CD14-positive monocyte (primary cell): ENCODE measurements at regions not wholly inside any gene's neighbourhood (a gene's known extent, or its start where the extent isn't known, plus 50 kb on each side); places are given as distances from the start of the nearest gene placed in this dataset.

Experiments used
- DNase-seq, 3 donors: peaks; one replicate each; pipeline ENCODE4 v3.0.0-alpha.2; 2011 to 2022
- H2AFZ ChIP-seq: 2 replicates; pipeline ENCODE4 v1.6.0; 2012; ENCODE audit warnings: mild to moderate bottlenecking, low read depth, low read length, inconsistent platforms; ENCODE audit not compliant: insufficient read depth, poor library complexity, severe bottlenecking
- H3K27ac ChIP-seq, 2 donors: 1 replicate in 1 of 2; 2 replicates in 1 of 2; pipeline ENCODE4 v1.5.1; 2012 to 2013; ENCODE audit warnings: low read length in 2 of 2, control low read depth in 1 of 2, inconsistent platforms in 1 of 2, low read depth in 1 of 2, mild to moderate bottlenecking in 1 of 2
- H3K27me3 ChIP-seq, 2 donors: one replicate each; pipeline versions ENCODE4 v1.6.0 to v1.6.1; 2011 to 2013; ENCODE audit warnings: low read length in 2 of 2; ENCODE audit not compliant: control insufficient read depth in 2 of 2, insufficient read depth in 2 of 2
- H3K36me3 ChIP-seq, 2 donors: replicated peaks in 1 of 2; 1 replicate in 1 of 2; 2 replicates in 1 of 2; pipeline versions ENCODE4 v1.5.1 to v1.6.1; 2012 to 2013; ENCODE audit warnings: low read length in 2 of 2, control low read depth in 1 of 2, inconsistent platforms in 1 of 2, mild to moderate bottlenecking in 1 of 2; ENCODE audit not compliant: insufficient read depth in 2 of 2, control insufficient read depth in 1 of 2
- H3K4me1 ChIP-seq, 2 donors: 1 replicate in 1 of 2; 2 replicates in 1 of 2; pipeline versions ENCODE4 v1.5.1 to v1.6.1; 2012 to 2013; ENCODE audit warnings: low read length in 2 of 2, control low read depth in 1 of 2, inconsistent platforms in 1 of 2, mild to moderate bottlenecking in 1 of 2, moderate library complexity in 1 of 2; ENCODE audit not compliant: insufficient read depth in 2 of 2, control insufficient read depth in 1 of 2
- H3K4me2 ChIP-seq: replicated peaks from 2 replicates; pipeline ENCODE3; 2012; ENCODE audit warnings: low read length, moderate library complexity, mild to moderate bottlenecking; ENCODE audit not compliant: poor library complexity, severe bottlenecking; ENCODE audit errors: extremely low read depth
- H3K4me3 ChIP-seq, 3 experiments: fragments of 200-600 bp in 1 of 3; sonication (generic) in 1 of 3; replicated peaks in 1 of 3; 1 replicate in 2 of 3; 2 replicates in 1 of 3; pipeline ENCODE4 v1.5.1; 2011 to 2013; ENCODE audit warnings: low read length in 3 of 3, mild to moderate bottlenecking in 3 of 3, control low read depth in 2 of 3, low read depth in 2 of 3, inconsistent platforms in 1 of 3, moderate library complexity in 1 of 3
- H3K79me2 ChIP-seq: 2 replicates; pipeline ENCODE4 v1.6.0; 2012; ENCODE audit warnings: mild to moderate bottlenecking, control low read depth, inconsistent platforms, low read length, moderate library complexity; ENCODE audit not compliant: insufficient read depth
- H3K9ac ChIP-seq: 2 replicates; pipeline ENCODE4 v1.6.0; 2017; ENCODE audit warnings: low read length, mild to moderate bottlenecking; ENCODE audit not compliant: insufficient read depth, poor library complexity, severe bottlenecking
- H3K9me3 ChIP-seq, 2 donors: replicated peaks in 1 of 2; 1 replicate in 1 of 2; 2 replicates in 1 of 2; pipeline versions ENCODE4 v1.5.1 to v1.6.1; 2012 to 2013; ENCODE audit warnings: low read length in 2 of 2, control low read depth in 1 of 2; ENCODE audit not compliant: control insufficient read depth in 1 of 2, insufficient read depth in 1 of 2
- H4K20me1 ChIP-seq: 2 replicates; pipeline ENCODE4 v1.6.0; 2012; ENCODE audit warnings: mild to moderate bottlenecking, low read length, control low read depth, moderate library complexity; ENCODE audit not compliant: insufficient read depth
- H3K27ac Mint-ChIP-seq, 7 donors: one replicate each; pipeline ENCODE4 v1.8.0; 2020; ENCODE audit warnings: mild to moderate bottlenecking in 7 of 7, mixed read lengths in 7 of 7, moderate library complexity in 6 of 7, inconsistent platforms in 2 of 7
- H3K27me3 Mint-ChIP-seq, 3 donors: one replicate each; pipeline ENCODE4 v1.8.0; 2021 to 2022; ENCODE audit warnings: low read depth in 3 of 3, mild to moderate bottlenecking in 3 of 3, mixed read lengths in 3 of 3, moderate library complexity in 3 of 3, inconsistent platforms in 1 of 3
- H3K36me3 Mint-ChIP-seq, 2 donors: one replicate each; pipeline ENCODE4 v1.8.0; 2020; ENCODE audit warnings: mixed read lengths in 2 of 2, inconsistent platforms in 1 of 2, mild to moderate bottlenecking in 1 of 2
- H3K4me1 Mint-ChIP-seq: one replicate; pipeline ENCODE4 v1.8.0; 2020; ENCODE audit warnings: mild to moderate bottlenecking, mixed read lengths
- H3K4me3 Mint-ChIP-seq, 2 donors: one replicate each; pipeline ENCODE4 v1.8.0; 2020; ENCODE audit warnings: mild to moderate bottlenecking in 2 of 2, mixed read lengths in 2 of 2, moderate library complexity in 1 of 2
- H3K9me3 Mint-ChIP-seq, 7 donors: one replicate each; pipeline ENCODE4 v1.8.0; 2020 to 2022; ENCODE audit warnings: mixed read lengths in 7 of 7, mild to moderate bottlenecking in 6 of 7, moderate library complexity in 6 of 7, inconsistent platforms in 2 of 7
- WGBS: methylation state at CpG from one replicate; pipeline ENCODE4 v1.1.5; 2013; ENCODE audit warnings: missing lambda C conversion rate; ENCODE audit not compliant: insufficient coverage; 5-methylcytosine and 5-hydroxymethylcytosine counted together
- intact Hi-C, 2 donors: fragments of 100-400 bp; cut with micrococcal nuclease; formaldehyde crosslinking; loops; one replicate each; pipeline versions ENCODE4 v1.15.0 to v1.15.1; 2023
- TF ChIP-seq, protein P1 (sequence below): fragments of 200-600 bp; IDR thresholded peaks from one replicate; pipeline ENCODE4 v1.8.0; 2022; ENCODE audit warnings: antibody characterized with exemption, mild to moderate bottlenecking

- TF ChIP-seq, protein P1, sequence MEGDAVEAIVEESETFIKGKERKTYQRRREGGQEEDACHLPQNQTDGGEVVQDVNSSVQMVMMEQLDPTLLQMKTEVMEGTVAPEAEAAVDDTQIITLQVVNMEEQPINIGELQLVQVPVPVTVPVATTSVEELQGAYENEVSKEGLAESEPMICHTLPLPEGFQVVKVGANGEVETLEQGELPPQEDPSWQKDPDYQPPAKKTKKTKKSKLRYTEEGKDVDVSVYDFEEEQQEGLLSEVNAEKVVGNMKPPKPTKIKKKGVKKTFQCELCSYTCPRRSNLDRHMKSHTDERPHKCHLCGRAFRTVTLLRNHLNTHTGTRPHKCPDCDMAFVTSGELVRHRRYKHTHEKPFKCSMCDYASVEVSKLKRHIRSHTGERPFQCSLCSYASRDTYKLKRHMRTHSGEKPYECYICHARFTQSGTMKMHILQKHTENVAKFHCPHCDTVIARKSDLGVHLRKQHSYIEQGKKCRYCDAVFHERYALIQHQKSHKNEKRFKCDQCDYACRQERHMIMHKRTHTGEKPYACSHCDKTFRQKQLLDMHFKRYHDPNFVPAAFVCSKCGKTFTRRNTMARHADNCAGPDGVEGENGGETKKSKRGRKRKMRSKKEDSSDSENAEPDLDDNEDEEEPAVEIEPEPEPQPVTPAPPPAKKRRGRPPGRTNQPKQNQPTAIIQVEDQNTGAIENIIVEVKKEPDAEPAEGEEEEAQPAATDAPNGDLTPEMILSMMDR = no peak
- H4K20me1 ChIP-seq = no peaks in the 10 kb centered on the region
- no CpG with 5 or more reads among the region's 2 CpGs for WGBS
- no peaks in the 10 kb centered on the region for H3K4me1 ChIP-seq
- no peak overlapping the region for H3K27ac Mint-ChIP-seq
- H3K27me3 Mint-ChIP-seq = peaks cover 1 to 4% (median 2%) of the 10 kb centered on the region in 3 donors
- H3K4me2 ChIP-seq = no peak overlapping the region
- no peaks in the 10 kb centered on the region for H3K9me3 ChIP-seq
- no peak overlapping the region for H3K9ac ChIP-seq
- H3K4me3 Mint-ChIP-seq = no peak overlapping the region
- no peaks in the 10 kb centered on the region for H3K4me1 Mint-ChIP-seq
- no peak for DNase-seq
- intact Hi-C loops = no loop called here
- H3K36me3 ChIP-seq = no peaks in the 10 kb centered on the region
- no peak overlapping the region for H3K27ac ChIP-seq
- H3K79me2 ChIP-seq = no peaks in the 10 kb centered on the region
- no peak overlapping the region for H3K4me3 ChIP-seq
- H3K36me3 Mint-ChIP-seq = no peaks in the 10 kb centered on the region
- H3K9me3 Mint-ChIP-seq = peaks cover 0 to 2% (median 0%) of the 10 kb centered on the region in 7 donors
- no peaks in the 10 kb centered on the region for H3K27me3 ChIP-seq
- H2AFZ ChIP-seq = no peak overlapping the region
Observed at GRCh38 chr13:33578786-33579185, 239.2 kb upstream of the RFC3 start.

GRCh38 chr13:33582121-33582520 lies 235.8 kb upstream of the RFC3 start:
- Histone ChIP-seq H2AFZ (no peak overlapping the region), H4K20me1 (no peaks in the 10 kb centered on the region), H3K9me3 (no peaks in the 10 kb centered on the region), H3K4me1 (no peaks in the 10 kb centered on the region), H3K36me3 (no peaks in the 10 kb centered on the region), H3K27ac (no peak overlapping the region), H3K4me3 (no peak overlapping the region), H3K79me2 (no peaks in the 10 kb centered on the region), H3K9ac (no peak overlapping the region), H3K4me2 (no peak overlapping the region), H3K27me3 (no peaks in the 10 kb centered on the region)
- DNase-seq = no peak
- Mint-ChIP-seq H3K27me3 (peaks cover 0 to 1% (median 1%) of the 10 kb centered on the region in 3 donors), H3K4me1 (no peaks in the 10 kb centered on the region), H3K27ac (no peak overlapping the region), H3K4me3 (peak overlapping the region in 1 of 2 donors; percentile 49), H3K36me3 (no peaks in the 10 kb centered on the region), H3K9me3 (peaks cover 0 to 8% (median 0%) of the 10 kb centered on the region in 7 donors)
- TF ChIP-seq, protein P1 = no peak
- WGBS = 100% methylated on average over 2 of the region's 4 CpGs
- intact Hi-C loops = no loop called here
